Inflammatory macrophage (primary cell): ENCODE measurements at regions not wholly inside any gene's neighbourhood (a gene's known extent, or its start where the extent isn't known, plus 50 kb on each side); places are given as distances from the start of the nearest gene placed in this dataset.
"Not testable (repeated sequence)": the region's sequence is repeated elsewhere in the genome, so short reads cannot be mapped to it uniquely, and the experiment has no call there.

Experiments
- DNase-seq, 2 donors: peaks; one replicate each; pipeline ENCODE4 v3.0.0-alpha.2; 2020 to 2022

DNA sequence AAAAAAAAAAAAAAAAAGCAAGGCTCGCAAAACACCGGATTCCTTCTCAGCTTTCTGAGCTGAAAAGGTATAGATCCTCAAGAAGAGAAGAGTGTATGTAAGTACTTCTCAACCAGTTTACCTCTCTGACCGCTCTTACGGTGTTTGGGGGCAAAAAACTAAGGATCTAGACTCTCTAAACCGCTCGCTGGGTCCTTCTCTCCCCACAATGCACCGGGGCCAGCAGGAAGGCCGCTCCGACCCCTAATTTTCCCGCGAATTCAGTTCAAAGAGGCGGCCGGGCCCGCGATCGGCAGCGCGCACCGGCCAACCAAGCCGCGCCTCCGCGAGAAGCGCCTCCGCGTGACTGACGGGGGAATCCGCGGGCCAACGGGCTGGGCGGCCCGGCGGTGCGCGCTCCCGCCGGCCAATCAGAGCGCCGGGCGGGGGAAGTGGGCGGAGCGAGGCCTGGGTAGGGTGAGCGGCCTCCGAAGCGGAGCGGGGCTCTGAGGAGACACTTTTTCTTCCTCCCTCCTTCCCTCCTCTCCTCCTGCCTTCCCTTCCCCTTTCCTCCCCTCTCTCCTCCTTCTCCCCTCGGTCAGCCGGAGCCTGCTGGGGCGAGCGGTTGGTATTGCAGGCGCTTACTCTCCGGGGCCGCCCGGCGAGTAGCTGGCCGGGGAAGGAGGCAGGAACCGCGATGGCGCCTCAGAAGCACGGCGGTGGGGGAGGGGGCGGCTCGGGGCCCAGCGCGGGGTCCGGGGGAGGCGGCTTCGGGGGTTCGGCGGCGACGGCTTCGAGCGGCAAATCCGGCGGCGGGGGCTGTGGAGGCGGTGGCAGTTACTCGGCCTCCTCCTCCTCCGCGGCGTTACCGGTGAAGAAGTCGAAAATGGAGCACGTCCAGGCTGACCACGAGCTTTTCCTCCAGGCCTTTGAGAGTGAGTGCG lies 93.0 kb downstream of the CRLF3 start:
- peak; percentile 62 to 74 for DNase-seq

DNA sequence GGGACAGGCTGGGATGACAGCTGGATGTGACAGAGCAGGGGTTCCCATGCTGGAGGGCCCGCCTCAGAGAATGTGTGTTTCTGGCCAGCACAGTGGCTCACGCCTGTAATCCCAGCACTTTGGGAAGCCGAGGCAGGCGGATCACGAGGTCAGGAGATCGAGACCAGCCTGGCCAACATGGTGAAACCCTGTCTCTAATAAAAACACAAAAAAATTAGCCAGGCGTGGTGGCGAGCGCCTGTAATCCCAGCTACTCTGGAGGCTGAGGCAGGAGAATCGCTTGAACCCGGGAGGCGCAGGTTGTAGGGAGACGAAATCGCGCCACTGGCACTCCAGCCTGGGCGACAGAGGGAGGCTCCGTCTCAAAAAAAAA lies 93.7 kb downstream of the CRLF3 start:
- DNase-seq, result not testable (repeated sequence)

GRCh38 chr17:30730171-30730836 lies 94.2 kb downstream of the CRLF3 start:
- DNase-seq, result not testable (repeated sequence)

GRCh38 chr17:30729471-30730170 lies 94.9 kb downstream of the CRLF3 start:
- not testable (repeated sequence) for DNase-seq

- DNase-seq, result not testable (repeated sequence)
These were observed 97.0 kb downstream of the CRLF3 start for GRCh38 chr17:30727517-30727916.

GRCh38 chr17:30726734-30727133 lies 97.8 kb downstream of the CRLF3 start:
- DNase-seq, result not testable (repeated sequence)

DNA sequence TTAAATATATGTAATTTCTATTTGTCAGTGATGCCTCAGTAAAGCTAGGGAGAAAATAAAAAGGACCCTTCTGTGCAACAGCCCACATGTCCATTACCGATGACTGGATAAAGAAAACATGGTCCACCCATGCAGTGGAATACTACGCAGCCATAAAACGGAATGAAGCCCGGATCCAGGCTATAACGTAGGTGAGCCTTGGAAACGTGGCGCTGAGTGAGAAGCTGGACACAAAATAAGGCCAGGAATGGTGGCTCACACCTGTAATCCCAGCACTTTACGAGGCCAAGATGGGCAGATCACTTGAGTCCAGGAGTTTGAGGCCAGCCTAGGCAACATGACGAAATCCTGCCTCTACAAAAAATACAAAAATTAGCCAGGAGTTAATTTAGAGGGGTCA lies 98.2 kb downstream of the CRLF3 start:
- not testable (repeated sequence) for DNase-seq

DNA sequence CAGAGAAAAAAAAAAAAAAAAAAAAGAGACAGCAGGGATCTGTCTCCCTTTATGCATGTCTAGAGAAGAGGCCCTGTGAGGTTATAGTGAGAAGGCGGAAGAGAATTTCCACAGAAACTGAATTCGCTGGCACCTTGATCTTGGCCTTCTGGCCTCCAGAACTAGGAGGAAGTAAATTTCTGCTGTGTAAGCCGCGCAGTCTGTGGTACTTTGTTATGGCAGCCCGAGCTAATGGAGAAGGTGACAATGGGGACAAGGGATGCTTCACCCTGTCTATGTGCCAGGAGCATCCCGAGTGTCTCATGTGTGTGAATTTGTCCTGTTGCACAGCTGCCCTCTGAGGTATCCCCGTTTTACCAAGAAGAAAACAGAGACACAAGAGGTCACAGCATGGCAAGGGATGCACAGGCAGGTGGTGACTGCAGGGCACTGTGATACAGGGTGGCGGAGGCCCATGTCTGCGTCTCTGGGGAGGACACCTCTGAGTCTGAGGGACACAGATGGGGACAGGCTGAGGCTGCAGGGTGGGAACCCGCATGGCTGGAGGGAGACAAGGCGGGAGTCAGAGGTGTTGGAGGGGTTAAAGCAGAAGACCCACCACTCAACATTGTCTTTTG lies 100.3 kb downstream of the CRLF3 start:
- peak; percentile 24 to 30 for DNase-seq

- DNase-seq, result not testable (repeated sequence)
These were observed 102.2 kb downstream of the CRLF3 start for GRCh38 chr17:30722114-30722780.

GRCh38 chr17:30720971-30721370 lies 103.5 kb downstream of the CRLF3 start:
- not testable (repeated sequence) for DNase-seq

- DNase-seq, result no peak
These were observed 104.5 kb downstream of the CRLF3 start for GRCh38 chr17:30720013-30720471.

- peak; percentile 68 to 79 for DNase-seq
These were observed 105.1 kb downstream of the CRLF3 start for GRCh38 chr17:30719131-30719973.

- DNase-seq, result peak in 1 of 2 donors; percentile 25
These were observed 105.8 kb downstream of the CRLF3 start for GRCh38 chr17:30718691-30719090.

DNA sequence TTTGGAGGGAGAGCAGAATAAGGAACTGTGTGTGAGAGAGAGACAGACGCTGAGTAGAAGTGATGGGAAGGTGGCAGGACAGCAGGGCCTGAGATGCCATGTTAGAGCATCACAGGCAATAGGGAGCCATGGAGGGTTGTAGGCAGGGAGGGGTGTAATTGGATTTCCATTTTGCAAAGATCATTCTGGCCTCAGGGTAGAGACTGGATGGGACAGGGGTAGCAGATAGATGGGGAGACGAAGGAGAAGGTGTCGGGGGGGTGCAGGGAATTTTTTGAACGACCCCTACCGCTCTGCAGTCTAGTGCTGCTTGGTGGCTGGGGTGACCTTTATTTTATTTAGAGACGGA lies 106.4 kb downstream of the CRLF3 start:
- not testable (repeated sequence) for DNase-seq

GRCh38 chr17:30717291-30718098 lies 107.0 kb downstream of the CRLF3 start:
- no peak for DNase-seq

- peak; percentile 80 to 93 for DNase-seq
These were observed 107.8 kb downstream of the CRLF3 start for GRCh38 chr17:30716461-30717290.

- peak; percentile 58 to 64 for DNase-seq
These were observed 109.5 kb downstream of the CRLF3 start for GRCh38 chr17:30714825-30715622.

DNA sequence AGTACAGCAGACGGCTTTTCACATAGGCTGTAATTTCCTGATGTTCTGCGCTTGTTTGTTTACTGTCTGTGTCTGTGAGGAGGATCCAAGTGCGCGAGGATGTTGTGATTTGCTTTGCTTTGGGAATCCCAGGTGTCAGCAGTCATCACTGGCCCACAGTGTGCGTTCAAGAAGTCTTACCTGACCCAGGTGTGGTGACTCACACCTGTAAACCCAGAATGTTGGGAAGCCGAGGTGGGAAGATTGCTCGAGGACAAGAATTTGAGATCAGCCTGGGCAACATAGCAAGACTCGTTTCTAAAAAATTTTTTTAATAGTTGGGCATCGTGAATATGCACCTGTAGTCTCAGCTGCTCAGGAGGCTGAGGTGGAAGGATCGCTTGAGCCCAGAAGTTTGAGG lies 110.7 kb downstream of the CRLF3 start:
- DNase-seq, result not testable (repeated sequence)
